WTC11 (cell line): ENCODE measurements at regions not wholly inside any gene's neighbourhood (a gene's known extent, or its start where the extent isn't known, plus 50 kb on each side); places are given as distances from the start of the nearest gene placed in this dataset.

ENCODE experiments used
- ATAC-seq: fragments of 200-7000 bp; cut with Tn5 transposase; 2 replicates; pipeline ENCODE4 v1.10.0; 2021; ENCODE audit warnings: mild to moderate bottlenecking, moderate library complexity
- CTCF ChIA-PET: fragments of 300-600 bp; sonication (Branson Sonifier 250); formaldehyde crosslinking; loops from one replicate; lab custom pipeline; 2021; ENCODE audit warnings: antibody characterized with exemption; lab: Charles Lee
- POLR2A ChIA-PET: fragments of 350-600 bp; sonication (Branson Sonifier 250); formaldehyde crosslinking; loops from one replicate; lab custom pipeline; 2021; ENCODE audit warnings: antibody characterized with exemption; lab: Charles Lee
- DNase-seq: peaks from one replicate; pipeline ENCODE4 v3.0.0; 2021; ENCODE audit warnings: low spot score
- H3K27ac Mint-ChIP-seq: 2 replicates; pipeline ENCODE4 v1.8.0; 2021; ENCODE audit warnings: mixed read lengths
- H3K27me3 Mint-ChIP-seq: 2 replicates; pipeline ENCODE4 v1.8.0; 2021; ENCODE audit warnings: low read depth, mild to moderate bottlenecking, moderate library complexity, mixed read lengths
- H3K36me3 Mint-ChIP-seq: 2 replicates; pipeline ENCODE4 v1.8.0; 2021; ENCODE audit warnings: mixed read lengths
- H3K4me1 Mint-ChIP-seq: 2 replicates; pipeline ENCODE4 v1.8.0; 2022; ENCODE audit warnings: mixed read lengths
- H3K4me3 Mint-ChIP-seq: 2 replicates; pipeline ENCODE4 v1.8.0; 2021; ENCODE audit warnings: mild to moderate bottlenecking, moderate library complexity, mixed read lengths
- H3K9me3 Mint-ChIP-seq: 2 replicates; pipeline ENCODE4 v1.8.0; 2021; ENCODE audit warnings: mixed read lengths
- ARID4B ChIP-seq: sonication (generic); formaldehyde crosslinking; IDR thresholded peaks from 2 replicates; pipeline ENCODE4 v1.8.0; 2023; ENCODE audit warnings: missing genetic modification reagents, mild to moderate bottlenecking, borderline replicate concordance
- ATF2 ChIP-seq: sonication (generic); formaldehyde crosslinking; IDR thresholded peaks from 2 replicates; pipeline ENCODE4 v1.8.1; 2022; ENCODE audit warnings: low read depth, missing genetic modification reagents, borderline replicate concordance
- CREM ChIP-seq: sonication (generic); formaldehyde crosslinking; IDR thresholded peaks from 2 replicates; pipeline ENCODE4 v1.8.1; 2022; ENCODE audit warnings: mild to moderate bottlenecking, missing genetic modification reagents, moderate library complexity
- CTCF ChIP-seq: fragments of 200-600 bp; IDR thresholded peaks from 2 replicates; pipeline ENCODE4 v1.8.0; 2022; ENCODE audit warnings: antibody characterized with exemption
- E2F1 ChIP-seq: sonication (generic); formaldehyde crosslinking; IDR thresholded peaks from 2 replicates; pipeline ENCODE4 v1.8.0; 2022; ENCODE audit warnings: mild to moderate bottlenecking, missing genetic modification reagents
- ELF4 ChIP-seq: sonication (generic); formaldehyde crosslinking; IDR thresholded peaks from 2 replicates; pipeline ENCODE4 v1.8.1; 2022; ENCODE audit warnings: low read depth, mild to moderate bottlenecking, moderate library complexity, missing genetic modification reagents
- ERG ChIP-seq: fragments of 250-450 bp; sonication (Bioruptor Pico); IDR thresholded peaks from 2 replicates; pipeline ENCODE4 v1.8.0; 2021; ENCODE audit warnings: mild to moderate bottlenecking
- HMGA2 ChIP-seq: fragments of 250-450 bp; sonication (Bioruptor Pico); IDR thresholded peaks from 2 replicates; pipeline ENCODE4 v1.4.0; 2021; ENCODE audit warnings: mild to moderate bottlenecking, moderate library complexity
- MLX ChIP-seq: sonication (generic); formaldehyde crosslinking; IDR thresholded peaks from 2 replicates; pipeline ENCODE4 v1.8.1; 2023; ENCODE audit warnings: mild to moderate bottlenecking, missing genetic modification reagents, moderate library complexity
- NFATC4 ChIP-seq: fragments of 250-450 bp; sonication (Bioruptor Pico); IDR thresholded peaks from 2 replicates; pipeline ENCODE4 v1.9.0; 2021; ENCODE audit warnings: mild to moderate bottlenecking
- NR1H2 ChIP-seq: sonication (generic); formaldehyde crosslinking; IDR thresholded peaks from 2 replicates; pipeline ENCODE4 v1.9.0; 2021; ENCODE audit warnings: mild to moderate bottlenecking, moderate library complexity, missing genetic modification reagents
- NR2C2 ChIP-seq: sonication (generic); formaldehyde crosslinking; IDR thresholded peaks from 2 replicates; pipeline ENCODE4 v1.8.0; 2022; ENCODE audit warnings: mild to moderate bottlenecking, missing genetic modification reagents
- SMAD3 ChIP-seq: sonication (generic); formaldehyde crosslinking; IDR thresholded peaks from 2 replicates; pipeline ENCODE4 v1.8.0; 2022; ENCODE audit warnings: missing genetic modification reagents, mild to moderate bottlenecking, borderline replicate concordance
- ZNF281 ChIP-seq: sonication (generic); formaldehyde crosslinking; IDR thresholded peaks from 2 replicates; pipeline ENCODE4 v1.8.0; 2023; ENCODE audit warnings: mild to moderate bottlenecking, missing genetic modification reagents
- ZNF317 ChIP-seq: sonication (generic); formaldehyde crosslinking; IDR thresholded peaks from 2 replicates; pipeline ENCODE4 v1.8.1; 2023; ENCODE audit warnings: low read depth, mild to moderate bottlenecking, moderate library complexity, missing genetic modification reagents, borderline replicate concordance
- ZNF416 ChIP-seq: fragments of 250-450 bp; sonication (Bioruptor Pico); IDR thresholded peaks from 2 replicates; pipeline ENCODE4 v1.9.0; 2021; ENCODE audit warnings: mild to moderate bottlenecking, inconsistent platforms
- ZNF512 ChIP-seq: sonication (generic); formaldehyde crosslinking; IDR thresholded peaks from 2 replicates; pipeline ENCODE4 v1.8.1; 2022; ENCODE audit warnings: missing genetic modification reagents, borderline replicate concordance
- ZSCAN18 ChIP-seq: fragments of 250-450 bp; sonication (Bioruptor Pico); IDR thresholded peaks from 2 replicates; pipeline ENCODE4 v2.1.2; 2022; ENCODE audit warnings: mild to moderate bottlenecking, moderate library complexity

GRCh38 chr1:30545365-30545764 lies 178.0 kb downstream of the MATN1 start (continued):
- TF ChIP-seq MLX (CRISPR knock-in tag) (no peak), NR2C2 (CRISPR knock-in tag) (no peak), ZSCAN18 (CRISPR knock-in tag) (no peak), HMGA2 (CRISPR knock-in tag) (no peak), ZNF512 (CRISPR knock-in tag) (no peak), NFATC4 (CRISPR knock-in tag) (no peak), ATF2 (CRISPR knock-in tag) (no peak), ZNF416 (CRISPR knock-in tag) (no peak), SMAD3 (CRISPR knock-in tag) (no peak), ZNF281 (no peak)
- TF ChIP-seq, all 79 proteins: peak for 0

- Mint-ChIP-seq H3K4me1 (peaks cover 10% of the 10 kb centered on the region; the same call in 1 of the 2 replicates), H3K36me3 (peaks cover 3% of the 10 kb centered on the region; the same call in 1 of the 2 replicates), H3K27me3 (no peaks in the 10 kb centered on the region; the same call in 1 of the 2 replicates), H3K27ac (no peak overlapping the region), H3K9me3 (peaks cover 20% of the 10 kb centered on the region), H3K4me3 (no peak overlapping the region)
- ATAC-seq: no peak
- ChIA-PET POLR2A (no interaction called here), CTCF (no interaction called here)
- no peak for DNase-seq
- TF ChIP-seq ELF4 (CRISPR knock-in tag): no peak
- TF ChIP-seq CTCF: no peak
- no peak for TF ChIP-seq CREM (CRISPR knock-in tag)
- no peak for TF ChIP-seq ARID4B (CRISPR knock-in tag)
- no peak for TF ChIP-seq ZNF317 (CRISPR knock-in tag)
- TF ChIP-seq ERG (CRISPR knock-in tag): no peak
- TF ChIP-seq NR1H2 (CRISPR knock-in tag): no peak
- no peak for TF ChIP-seq NFATC4 (CRISPR knock-in tag)
- TF ChIP-seq E2F1 (CRISPR knock-in tag): no peak
Observed at GRCh38 chr1:30541721-30542485, 181.5 kb downstream of the MATN1 start.
